ENCODE measurements at regions not wholly inside any gene's neighbourhood (a gene's known extent, or its start where the extent isn't known, plus 50 kb on each side); places are given as distances from the start of the nearest gene placed in this dataset.

GRCh38 chrY:8004196-8004595, 1092.6 kb upstream of the AMELY start:
- TF ChIP-seq, protein P1, sequence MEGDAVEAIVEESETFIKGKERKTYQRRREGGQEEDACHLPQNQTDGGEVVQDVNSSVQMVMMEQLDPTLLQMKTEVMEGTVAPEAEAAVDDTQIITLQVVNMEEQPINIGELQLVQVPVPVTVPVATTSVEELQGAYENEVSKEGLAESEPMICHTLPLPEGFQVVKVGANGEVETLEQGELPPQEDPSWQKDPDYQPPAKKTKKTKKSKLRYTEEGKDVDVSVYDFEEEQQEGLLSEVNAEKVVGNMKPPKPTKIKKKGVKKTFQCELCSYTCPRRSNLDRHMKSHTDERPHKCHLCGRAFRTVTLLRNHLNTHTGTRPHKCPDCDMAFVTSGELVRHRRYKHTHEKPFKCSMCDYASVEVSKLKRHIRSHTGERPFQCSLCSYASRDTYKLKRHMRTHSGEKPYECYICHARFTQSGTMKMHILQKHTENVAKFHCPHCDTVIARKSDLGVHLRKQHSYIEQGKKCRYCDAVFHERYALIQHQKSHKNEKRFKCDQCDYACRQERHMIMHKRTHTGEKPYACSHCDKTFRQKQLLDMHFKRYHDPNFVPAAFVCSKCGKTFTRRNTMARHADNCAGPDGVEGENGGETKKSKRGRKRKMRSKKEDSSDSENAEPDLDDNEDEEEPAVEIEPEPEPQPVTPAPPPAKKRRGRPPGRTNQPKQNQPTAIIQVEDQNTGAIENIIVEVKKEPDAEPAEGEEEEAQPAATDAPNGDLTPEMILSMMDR (IDR thresholded peaks at IDR 0.05 in 8 of 11, conservative IDR thresholded peaks at IDR 0.05 in 3 of 11), result no peak
- no peak for TF ChIP-seq POLR2AphosphoS5 (IDR thresholded peaks at IDR 0.05)
